NT2/D1 (cell line): ENCODE measurements at regions not wholly inside any gene's neighbourhood (a gene's known extent, or its start where the extent isn't known, plus 50 kb on each side); places are given as distances from the start of the nearest gene placed in this dataset.

Experiments used
- SUZ12 ChIP-seq: IDR thresholded peaks from 2 replicates; pipeline ENCODE4 v1.6.1; 2011; ENCODE audit not compliant: insufficient read length, insufficient read depth; ENCODE audit errors: extremely low read depth
- YY1 ChIP-seq: IDR thresholded peaks from 2 replicates; pipeline ENCODE4 v1.6.1; 2011; ENCODE audit not compliant: insufficient read length, insufficient read depth
- ZNF274 ChIP-seq: IDR thresholded peaks from 2 replicates; pipeline ENCODE4 v1.6.1; 2011; ENCODE audit warnings: mild to moderate bottlenecking, low read depth, low read length

DNA sequence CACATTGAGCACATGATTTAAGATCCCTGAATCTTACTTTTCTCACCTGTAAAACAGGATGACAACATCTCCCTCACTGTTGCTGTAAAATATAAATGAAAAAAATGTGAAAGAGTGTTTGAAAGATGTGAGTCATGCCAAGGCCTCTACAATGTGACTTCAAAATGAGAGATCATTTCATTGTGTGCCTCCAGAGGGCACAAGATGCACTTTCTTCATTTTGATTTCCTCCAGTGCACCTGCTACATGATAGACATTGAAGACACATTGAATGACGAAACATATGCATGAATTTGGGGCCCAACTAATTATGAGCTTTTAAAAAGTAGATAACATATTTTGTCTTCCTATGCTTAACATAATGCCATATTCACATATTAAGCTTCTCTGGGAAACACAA, 170.3 kb downstream of the MOBP start:
- TF ChIP-seq SUZ12 (no peak), ZNF274 (no peak), YY1 (no peak)
